Posterior cingulate gyrus (tissue), 11 donors: ENCODE measurements at regions not wholly inside any gene's neighbourhood (a gene's known extent, or its start where the extent isn't known, plus 50 kb on each side); places are given as distances from the start of the nearest gene placed in this dataset.
"Not testable (repeated sequence)": the region's sequence is repeated elsewhere in the genome, so short reads cannot be mapped to it uniquely, and the experiment has no call there.

Experiments
- DNase-seq, 10 donors: peaks; one replicate each; pipeline versions ENCODE4 v3.0.0 to v3.0.0-alpha.2; 2020 to 2021; ENCODE audit warnings: mixed read lengths in 3 of 10
- intact Hi-C: fragments of 100-400 bp; cut with DNase I; formaldehyde crosslinking; loops from one replicate; pipeline ENCODE4 v1.15.1; 2023

DNA sequence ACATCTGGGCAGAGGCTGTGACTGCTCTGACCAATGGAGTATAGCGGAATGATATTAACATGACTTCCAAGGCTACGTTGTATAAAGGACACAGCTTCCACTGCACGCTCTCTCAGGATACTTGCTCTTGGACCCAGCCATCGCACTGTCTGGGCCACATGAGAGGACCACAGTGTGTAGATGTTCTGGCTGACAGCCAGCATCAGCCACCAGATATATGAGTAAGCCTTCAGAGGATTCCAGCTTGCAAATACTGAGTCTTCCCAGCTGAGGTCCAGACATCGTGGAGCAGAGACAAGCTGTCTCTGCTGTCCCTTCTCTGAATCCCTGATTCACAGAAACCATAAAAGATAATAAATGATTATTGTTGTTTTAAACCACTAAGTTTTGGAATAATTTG, 146.8 kb upstream of the USP9X start:
- intact Hi-C loops, result no loop called here
- no peak for DNase-seq

DNA sequence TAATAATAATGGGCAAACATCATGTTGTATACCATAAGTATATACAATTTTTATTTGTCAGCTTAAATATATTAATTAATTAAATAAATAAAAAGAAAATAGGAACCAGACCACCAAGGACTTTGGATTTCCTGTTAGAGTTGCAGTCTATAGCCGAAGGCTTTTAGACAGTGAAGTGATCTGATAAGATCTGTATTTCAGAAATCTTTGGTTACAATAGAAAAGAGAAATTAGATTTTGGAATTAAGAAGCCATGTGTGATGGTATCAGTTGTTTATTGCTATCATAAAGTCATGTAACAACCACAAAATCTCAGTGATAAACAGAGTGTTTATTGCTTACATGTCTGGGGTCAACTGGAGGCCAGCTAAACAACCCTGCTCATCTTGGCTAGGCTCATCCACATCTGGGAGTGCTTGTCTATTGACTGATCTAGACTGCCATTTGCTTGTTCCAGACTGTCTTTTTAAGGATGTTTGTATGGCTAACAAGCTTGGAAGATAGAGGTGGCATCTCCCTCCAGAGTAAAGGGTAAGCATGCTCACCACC, 142.1 kb upstream of the USP9X start:
- DNase-seq, result no peak
- intact Hi-C loops, result no loop called here

DNA sequence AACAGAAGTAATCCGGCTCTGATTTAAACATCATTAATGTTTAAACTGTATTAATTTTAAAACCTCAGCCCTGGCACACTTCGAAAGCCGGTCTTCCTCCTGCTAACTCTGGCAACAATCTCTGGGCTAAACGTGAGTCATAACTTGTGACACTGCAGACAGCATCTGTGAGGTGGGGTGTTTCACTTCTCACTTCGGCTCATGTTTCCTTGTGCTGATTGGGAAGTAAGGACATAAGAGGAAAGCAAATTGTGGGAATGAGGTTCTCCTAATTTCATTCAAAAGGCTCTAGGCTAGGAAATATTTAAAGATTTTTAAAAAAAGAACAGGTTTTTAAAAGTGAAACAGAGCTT, 139.9 kb upstream of the USP9X start:
- DNase-seq, result no peak
- intact Hi-C loops, result no loop called here

DNA sequence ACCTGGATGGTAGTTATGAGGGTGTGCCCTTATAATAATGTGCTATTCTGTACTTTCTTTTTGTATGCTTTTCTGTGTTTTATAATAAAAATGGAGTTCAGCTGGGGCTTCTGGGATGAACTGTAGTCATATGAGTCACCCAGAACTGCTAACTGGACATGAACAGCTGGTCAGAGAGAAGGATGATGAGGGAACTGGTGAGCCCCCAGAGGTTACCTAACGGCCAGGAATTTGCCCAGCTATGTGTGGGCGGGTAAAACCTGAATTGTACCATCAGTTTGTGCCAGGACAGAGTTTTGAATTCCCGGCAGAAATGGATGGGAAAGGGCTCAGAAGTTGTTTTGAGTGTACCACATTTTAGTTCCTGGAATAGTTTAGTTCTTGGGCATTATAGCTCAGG, 138.0 kb upstream of the USP9X start:
- intact Hi-C loops, result no loop called here
- no peak for DNase-seq

DNA sequence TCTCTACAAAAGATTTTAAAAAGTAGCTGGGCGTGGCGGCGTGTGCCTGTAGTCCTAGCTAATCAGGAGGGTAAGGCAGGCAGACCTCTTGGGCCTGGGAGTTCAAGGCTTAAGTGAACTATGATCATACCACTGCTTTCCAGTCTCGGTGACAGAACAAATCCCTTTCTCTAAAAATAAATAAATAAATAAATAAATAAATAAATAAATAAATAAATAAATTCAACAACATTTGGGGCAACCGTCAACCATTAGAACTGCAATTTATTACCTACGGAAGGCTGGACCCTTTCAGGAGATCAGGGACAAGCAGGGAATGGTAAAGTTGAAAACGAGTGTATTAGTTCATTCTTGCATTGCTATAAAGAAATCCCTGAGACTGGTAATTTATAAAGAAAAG, 136.2 kb upstream of the USP9X start:
- intact Hi-C loops, result no loop called here
- no peak for DNase-seq

DNA sequence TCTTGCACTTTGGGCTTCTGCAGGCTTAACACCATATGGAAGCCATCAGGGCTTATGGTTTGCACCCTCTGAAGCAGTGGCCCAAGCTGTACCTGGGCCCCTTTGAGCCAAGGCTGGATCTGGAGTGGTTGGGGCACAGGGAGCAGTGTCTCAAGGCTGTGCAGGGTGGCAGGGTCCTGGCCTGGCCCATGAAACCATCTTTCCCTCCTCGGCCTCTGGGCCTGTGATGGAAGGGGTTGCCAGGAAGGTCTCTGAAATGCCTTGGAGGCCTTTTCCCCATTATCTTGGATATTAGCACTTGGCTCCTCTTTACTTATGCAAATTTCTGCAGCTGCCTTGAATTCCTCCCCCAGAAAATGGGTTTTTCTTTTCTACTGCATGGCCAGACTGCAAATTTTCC, 134.7 kb upstream of the USP9X start:
- no peak for DNase-seq
- intact Hi-C loops, result no loop called here

DNA sequence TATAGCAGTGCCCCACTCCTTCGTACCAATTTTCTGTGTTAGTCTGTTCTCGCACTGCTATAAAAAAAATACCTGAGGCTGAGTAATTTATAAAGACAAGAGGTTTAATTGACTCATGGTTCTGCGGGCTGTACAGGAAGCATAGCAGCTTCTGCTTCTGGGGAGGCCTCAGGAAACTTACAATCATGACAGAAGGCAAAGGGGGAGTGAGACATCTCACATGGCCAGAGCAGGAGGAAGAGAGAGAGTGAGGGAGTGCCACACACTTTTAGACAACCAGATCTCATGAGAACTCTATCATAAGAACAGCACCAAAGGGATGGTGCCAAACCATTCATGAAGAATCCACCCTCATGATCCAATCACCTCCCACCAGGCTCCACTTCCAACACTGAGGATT, 133.8 kb upstream of the USP9X start:
- DNase-seq, intact Hi-C loops: not testable (repeated sequence)

DNA sequence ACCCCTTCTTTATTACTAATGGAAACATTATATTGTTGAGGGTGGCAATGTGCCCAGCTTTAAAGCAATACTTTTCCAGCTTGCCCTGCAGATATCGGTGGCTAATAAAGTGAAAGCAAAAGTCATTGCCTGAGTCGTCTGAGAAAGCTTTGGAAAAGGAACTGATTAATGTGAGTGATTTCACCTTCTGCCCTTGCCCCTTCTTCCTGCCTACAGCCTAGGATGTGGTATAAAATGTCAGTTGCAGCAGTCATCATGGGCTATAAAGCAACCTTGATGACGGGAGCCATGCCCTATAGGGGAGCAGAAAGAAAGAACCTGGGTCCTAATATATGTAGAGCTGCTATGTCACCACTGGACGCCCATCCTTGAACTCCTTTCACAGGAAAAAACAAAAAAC, 132.4 kb upstream of the USP9X start:
- no peak for DNase-seq
- intact Hi-C loops, result no loop called here

DNA sequence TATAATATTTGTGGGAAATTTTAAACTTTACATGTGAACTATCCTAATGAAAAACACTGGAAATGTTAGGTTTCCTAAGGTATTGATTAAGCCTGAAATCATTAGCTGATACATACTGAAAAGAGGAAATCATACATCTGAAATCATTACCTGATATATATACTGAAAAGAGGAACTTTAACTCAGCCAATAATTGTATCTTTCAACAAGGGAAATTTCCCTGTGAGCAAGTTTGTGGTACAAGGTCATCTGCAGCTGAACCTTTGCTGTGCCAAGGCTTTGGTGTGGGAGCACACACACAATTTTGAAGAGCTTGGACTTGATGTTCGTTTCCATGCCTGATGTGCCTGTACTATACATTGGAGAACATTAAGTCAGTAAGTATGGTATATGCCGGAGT, 131.9 kb upstream of the USP9X start:
- intact Hi-C loops, result no loop called here

DNA sequence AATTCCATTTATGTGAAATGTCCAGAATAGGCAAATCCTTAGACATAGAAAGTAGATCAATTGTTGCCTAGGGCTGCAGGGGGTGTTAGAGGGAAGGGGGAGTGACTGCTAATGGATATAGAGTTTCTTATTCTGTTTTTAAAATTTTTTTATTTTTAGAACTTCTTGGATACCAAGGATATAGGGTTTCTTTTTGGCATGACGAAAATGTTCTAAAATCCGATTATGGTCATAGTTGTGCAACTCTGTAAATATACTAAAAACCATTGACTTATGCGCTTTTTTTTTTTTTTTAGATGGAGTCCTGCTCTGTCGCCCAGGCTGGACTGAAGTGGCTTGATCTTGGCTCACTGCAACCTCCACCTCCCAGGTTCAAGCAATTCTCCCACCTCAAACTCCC, 125.2 kb upstream of the USP9X start:
- intact Hi-C loops, result no loop called here
- no peak for DNase-seq

More for the DNA sequence above, 131.9 kb upstream of the USP9X start:
- no peak for DNase-seq

DNA sequence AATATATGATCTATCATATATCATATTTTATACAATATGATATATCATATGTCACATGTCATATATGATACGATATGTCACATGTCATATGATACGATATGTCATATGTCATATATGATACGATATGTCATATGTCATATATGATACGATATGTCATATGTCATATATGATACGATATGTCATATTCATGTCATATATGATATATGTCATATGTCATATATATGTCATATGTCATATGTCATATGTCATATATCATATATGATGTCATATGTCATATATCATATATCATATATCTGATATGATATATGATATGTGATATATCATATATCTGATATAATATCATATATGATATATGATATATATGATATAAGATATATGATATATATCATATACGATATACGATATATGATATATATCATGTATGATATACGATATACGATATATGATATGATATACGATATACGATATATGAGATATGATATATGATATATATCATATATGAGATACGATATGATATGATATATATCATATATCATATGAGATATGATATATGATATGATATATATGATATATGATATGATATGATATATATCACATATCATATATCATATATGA, 122.3 kb upstream of the USP9X start:
- DNase-seq, result no peak
- intact Hi-C loops, result no loop called here

DNA sequence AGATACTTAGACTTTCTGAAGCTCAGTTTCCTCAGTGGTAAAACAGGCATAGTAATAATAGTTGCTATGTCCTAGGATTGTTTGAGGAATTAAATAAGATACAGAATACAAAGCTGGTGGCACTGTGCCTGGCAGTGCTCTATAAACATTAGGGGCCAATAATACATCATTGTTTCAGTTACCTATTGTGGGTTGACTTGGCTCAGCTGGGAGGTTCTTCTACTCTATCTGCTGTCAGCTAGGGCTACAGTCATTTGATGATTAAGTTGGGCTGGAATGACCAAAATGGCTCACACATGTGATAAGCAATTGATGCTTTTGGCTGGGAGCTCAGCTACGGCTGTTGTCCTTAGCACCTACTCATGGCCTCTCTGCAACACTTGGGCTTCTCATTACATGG, 121.2 kb upstream of the USP9X start:
- no peak for DNase-seq

DNA sequence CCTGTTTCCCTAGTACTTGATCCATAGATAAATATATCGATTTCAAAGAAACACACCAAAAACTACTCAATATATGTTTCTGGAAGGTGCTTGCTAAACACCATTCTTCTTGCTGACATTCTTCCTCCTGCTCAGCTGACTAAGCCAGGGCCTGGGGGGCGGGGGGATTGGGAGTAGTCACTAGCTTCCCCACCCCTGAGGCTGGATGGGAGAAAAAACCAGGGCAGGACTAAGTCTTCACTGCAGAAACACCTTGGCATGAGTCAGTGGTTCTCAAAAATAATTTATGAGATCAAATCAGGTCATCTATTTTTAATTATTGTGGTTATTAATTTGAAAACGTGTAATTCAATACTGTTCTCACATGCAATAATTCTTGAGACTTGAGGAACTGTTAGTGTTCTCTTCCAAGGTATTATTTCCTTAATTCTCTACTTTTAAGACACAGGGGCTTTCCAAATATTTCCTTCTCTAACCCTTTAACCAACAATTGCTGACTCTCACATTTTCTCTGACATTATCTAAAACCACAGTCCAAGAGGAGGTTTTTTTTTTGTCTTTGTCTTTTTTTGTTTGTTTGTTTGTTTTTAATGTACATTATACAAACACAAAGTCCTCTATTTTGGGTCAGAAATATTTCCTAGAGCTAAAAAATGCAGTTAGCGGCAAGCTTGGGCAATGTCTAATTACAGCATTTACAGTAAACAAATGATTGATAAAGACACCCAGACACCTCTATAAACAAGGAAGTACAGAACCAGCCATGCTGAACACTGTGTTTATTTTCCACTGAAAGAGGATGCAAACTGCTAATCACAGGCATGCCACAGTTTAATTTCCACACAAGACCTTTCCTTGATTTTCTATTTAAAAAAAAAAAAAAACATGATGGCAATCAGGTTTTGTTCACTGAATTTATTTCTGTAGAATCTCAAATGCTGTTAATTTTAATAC, 120.3 kb upstream of the USP9X start:
- intact Hi-C loops, result no loop called here
- no peak for DNase-seq

More for the DNA sequence above, 121.2 kb upstream of the USP9X start:
- intact Hi-C loops, result no loop called here

DNA sequence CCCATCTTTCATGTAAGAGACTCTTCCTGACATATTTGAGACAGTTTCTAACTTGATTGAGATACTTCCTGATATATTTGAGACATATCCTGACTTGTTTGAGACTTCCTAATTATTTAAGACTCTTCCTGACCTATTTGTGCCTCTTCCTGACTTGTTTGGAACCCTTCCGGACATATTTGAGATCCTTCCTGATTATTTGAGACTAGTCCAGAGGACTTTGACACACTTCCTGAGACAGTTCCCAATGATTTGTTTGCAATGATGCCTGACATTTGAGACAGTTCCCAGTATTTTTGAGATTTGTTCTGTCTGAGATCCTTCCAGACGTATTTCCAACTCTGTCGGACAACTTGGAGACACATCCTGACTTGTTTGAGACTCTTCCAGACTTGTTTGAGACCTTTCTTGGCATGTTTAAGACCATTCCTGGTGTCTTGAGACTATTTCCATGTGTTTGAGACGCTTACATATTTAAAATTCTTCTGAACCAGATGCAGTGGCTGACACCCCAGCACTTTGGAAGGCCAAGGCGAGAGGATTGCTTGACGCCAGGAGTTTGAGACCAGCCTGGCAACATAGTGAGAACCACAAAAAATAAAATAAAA, 118.9 kb upstream of the USP9X start:
- intact Hi-C loops, result no loop called here
- no peak for DNase-seq

DNA sequence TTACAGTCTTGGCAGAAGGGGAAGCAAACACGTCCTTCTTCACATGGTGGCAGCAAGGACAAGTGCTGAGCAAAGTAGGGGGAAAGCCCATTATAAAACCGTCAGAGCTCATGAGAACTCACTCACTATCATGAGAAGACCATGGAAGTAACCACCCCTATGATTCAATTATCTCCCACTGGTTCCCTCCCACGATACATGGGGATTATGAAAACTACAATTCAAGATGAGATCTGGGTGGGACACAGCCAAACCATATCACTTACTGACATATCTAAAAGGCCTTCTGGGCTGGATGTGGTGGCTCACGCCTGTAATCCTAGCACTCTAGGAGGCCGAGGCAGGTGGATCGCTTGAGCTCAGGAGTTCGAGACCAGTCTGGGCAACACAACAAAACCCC, 117.1 kb upstream of the USP9X start:
- intact Hi-C loops, result no loop called here
- DNase-seq, result no peak

DNA sequence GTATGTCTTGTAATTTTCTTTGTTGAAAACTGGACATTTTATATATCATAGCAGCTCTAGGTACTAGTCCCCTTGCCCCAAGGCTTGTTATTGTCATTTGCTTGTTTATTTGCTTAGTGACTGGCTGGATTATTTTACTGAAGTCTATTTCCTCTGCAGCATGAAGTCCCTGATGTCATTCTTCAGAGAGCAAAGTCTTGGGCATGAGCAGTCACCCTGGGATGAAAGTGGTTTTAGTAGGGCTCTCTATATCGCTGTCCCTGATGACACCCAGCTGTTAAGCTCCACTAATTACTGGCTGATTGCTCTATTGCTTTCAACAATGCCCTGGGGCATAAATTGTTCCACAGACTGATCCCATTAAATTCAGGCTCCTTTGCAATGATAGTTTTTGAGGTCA, 113.5 kb upstream of the USP9X start:
- intact Hi-C loops, result no loop called here
- no peak for DNase-seq

DNA sequence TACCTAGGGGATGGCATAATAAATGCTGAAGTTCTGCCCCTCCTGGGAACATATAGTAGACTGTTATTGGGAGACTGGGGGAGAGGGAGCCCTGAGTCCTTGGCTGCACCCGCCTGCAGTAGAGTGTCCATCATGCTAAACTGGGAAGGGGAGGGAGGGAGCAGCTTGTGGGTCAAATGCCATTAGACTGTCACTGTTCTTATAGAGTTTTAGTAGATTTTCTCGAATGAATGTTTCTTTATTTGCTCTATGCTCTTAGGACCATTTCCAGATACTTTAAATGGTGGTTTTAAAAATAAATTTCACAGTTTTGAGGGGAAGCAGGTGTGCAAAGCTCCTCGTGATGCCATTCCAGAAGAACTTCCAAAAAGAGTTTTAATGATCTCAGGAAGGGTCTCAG, 111.6 kb upstream of the USP9X start:
- intact Hi-C loops, result no loop called here
- no peak for DNase-seq

DNA sequence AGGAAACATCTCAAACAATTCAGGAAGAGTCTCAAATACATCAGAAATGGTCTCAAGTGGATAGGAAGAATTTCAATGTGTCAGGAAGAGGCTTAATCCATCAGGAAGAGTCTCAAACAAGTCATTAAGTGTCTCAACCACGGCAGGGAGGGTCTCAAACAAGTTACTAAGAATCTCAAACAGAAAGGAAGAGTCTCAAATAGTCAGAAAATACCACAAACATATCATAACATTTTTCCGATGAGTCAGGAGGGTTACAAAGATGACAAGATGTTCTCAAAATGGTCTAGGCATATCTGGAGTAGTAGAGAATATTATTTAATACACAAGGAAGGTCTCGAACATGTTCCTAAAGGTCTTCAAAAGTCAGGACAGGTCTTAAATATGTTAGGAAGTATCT, 109.3 kb upstream of the USP9X start:
- no peak for DNase-seq
- intact Hi-C loops, result no loop called here

DNA sequence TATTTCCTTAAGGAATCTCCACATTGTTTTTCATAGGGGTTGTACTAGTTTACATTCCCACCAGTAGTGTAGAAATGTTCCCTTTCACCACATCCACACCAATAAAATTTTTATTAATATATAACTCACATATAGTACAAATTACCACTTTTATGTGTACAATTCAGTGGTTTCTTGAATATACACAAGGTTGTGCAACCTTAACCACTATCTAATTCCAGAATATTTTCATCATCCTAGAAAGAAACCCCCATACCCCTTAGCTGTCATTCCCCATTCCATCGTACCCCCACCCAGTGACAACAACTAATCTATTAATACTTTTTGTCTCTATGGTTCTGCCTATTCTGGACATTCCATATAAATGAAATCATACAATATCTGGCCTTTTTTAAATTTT, 108.3 kb upstream of the USP9X start:
- DNase-seq, result no peak
- intact Hi-C loops, result no loop called here

DNA sequence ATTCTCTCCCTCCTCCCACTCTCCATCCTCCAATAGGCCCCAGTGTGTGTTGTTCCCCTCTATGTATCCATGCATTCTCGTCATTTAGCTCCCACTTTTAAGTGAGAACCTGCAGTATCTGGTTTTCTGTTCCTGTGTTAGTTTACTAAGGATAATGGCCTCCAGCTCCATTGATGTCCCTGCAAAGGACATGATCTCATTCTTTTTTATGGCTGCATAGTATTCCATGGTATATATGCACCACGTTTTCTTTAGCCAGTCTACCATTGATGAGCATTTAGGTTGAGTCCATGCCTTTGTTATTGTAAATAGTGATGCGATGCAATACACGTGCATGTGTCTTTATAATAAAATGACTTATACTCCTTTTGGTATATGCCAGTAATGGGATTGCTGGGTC, 100.3 kb upstream of the USP9X start:
- no peak for DNase-seq
- intact Hi-C loops, result no loop called here

DNA sequence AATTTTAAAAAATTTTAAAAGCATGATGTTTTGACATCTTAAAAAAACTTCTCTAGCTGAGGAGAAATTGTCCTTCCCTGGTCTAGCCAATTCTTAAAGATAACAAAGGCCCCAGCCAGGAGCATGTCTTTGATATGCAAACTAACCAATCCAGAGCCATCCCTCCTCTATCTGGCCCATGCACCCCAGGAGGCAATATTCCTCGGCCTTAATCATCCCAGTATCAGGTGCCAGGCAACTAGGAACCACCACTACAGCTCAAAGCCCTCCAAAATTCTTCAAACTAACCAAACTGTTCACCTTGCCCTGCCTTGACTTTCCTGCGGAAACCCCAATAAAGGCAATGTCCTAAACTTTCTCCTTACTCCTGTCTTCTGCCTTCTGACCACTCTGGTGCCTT, 97.8 kb upstream of the USP9X start:
- intact Hi-C loops, result no loop called here
- DNase-seq, result no peak

DNA sequence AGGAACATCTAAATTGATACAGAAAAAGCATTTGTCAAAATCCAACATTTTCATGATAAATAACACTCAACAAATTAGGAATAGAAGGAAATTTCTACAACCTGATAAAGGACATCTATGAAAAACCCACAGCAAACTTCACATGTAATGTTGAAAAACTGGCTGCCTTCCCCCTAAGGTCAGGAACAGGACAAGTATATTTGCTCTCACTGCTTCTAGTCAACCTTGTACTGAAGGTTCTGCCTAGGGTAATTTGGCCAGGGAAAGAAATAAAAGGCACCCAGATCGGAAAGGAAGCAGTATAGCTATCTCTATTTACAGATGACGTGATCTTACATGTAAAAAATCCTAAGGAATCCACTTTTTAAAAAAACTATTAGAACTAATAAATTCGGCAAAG, 97.1 kb upstream of the USP9X start:
- intact Hi-C loops, result no loop called here
- no peak for DNase-seq
